Skeletal muscle tissue (tissue), 3 donors: ENCODE measurements at regions not wholly inside any gene's neighbourhood (a gene's known extent, or its start where the extent isn't known, plus 50 kb on each side); places are given as distances from the start of the nearest gene placed in this dataset.
"Not testable (repeated sequence)": the region's sequence is repeated elsewhere in the genome, so short reads cannot be mapped to it uniquely, and the experiment has no call there.

Experiments
- H3K27ac ChIP-seq: one replicate; pipeline ENCODE4 v1.7.0; 2013; ENCODE audit warnings: mild to moderate bottlenecking, low read depth, low read length, inconsistent platforms
- H3K27me3 ChIP-seq, 3 donors: one replicate each; pipeline ENCODE4 v1.7.0; 2013; ENCODE audit warnings: low read length in 3 of 3; ENCODE audit not compliant: control insufficient read depth in 3 of 3, insufficient read depth in 3 of 3
- H3K36me3 ChIP-seq, 3 donors: one replicate each; pipeline ENCODE4 v1.7.0; 2013; ENCODE audit warnings: low read length in 3 of 3; ENCODE audit not compliant: control insufficient read depth in 3 of 3, insufficient read depth in 3 of 3
- H3K4me1 ChIP-seq, 3 donors: one replicate each; pipeline ENCODE4 v1.7.0; 2013; ENCODE audit warnings: low read length in 3 of 3, mild to moderate bottlenecking in 3 of 3; ENCODE audit not compliant: control insufficient read depth in 3 of 3, insufficient read depth in 3 of 3
- H3K4me3 ChIP-seq, 3 donors: one replicate each; pipeline ENCODE4 v1.7.0; 2013; ENCODE audit warnings: low read length in 3 of 3
- H3K9ac ChIP-seq, 3 donors: one replicate each; pipeline ENCODE4 v1.7.0; 2013; ENCODE audit warnings: low read length in 3 of 3, mild to moderate bottlenecking in 3 of 3, moderate library complexity in 2 of 3, low read depth in 1 of 3
- H3K9me3 ChIP-seq, 3 donors: one replicate each; pipeline ENCODE4 v1.7.0; 2013; ENCODE audit warnings: low read length in 3 of 3; ENCODE audit not compliant: control insufficient read depth in 3 of 3
- donor health status: Osteomylitis.

GRCh38 chr13:62122434-62122833 lies 706.8 kb upstream of the PCDH20 start:
- no peak overlapping the region for H3K4me3 ChIP-seq
- H3K9me3 ChIP-seq, result no peaks in the 10 kb centered on the region
- H3K27ac ChIP-seq, result no peak overlapping the region
- no peaks in the 10 kb centered on the region for H3K36me3 ChIP-seq
- no peaks in the 10 kb centered on the region for H3K4me1 ChIP-seq
- H3K9ac ChIP-seq, result no peak overlapping the region
- H3K27me3 ChIP-seq, result no peaks in the 10 kb centered on the region

GRCh38 chr13:62119739-62120700 lies 704.4 kb upstream of the PCDH20 start:
- no peaks in the 10 kb centered on the region for H3K27me3 ChIP-seq
- H3K9me3 ChIP-seq, result no peaks in the 10 kb centered on the region
- no peak overlapping the region for H3K27ac ChIP-seq
- H3K9ac ChIP-seq, result no peak overlapping the region
- no peaks in the 10 kb centered on the region for H3K4me1 ChIP-seq
- no peak overlapping the region for H3K4me3 ChIP-seq
- H3K36me3 ChIP-seq, result no peaks in the 10 kb centered on the region

- Histone ChIP-seq H3K4me3 (no peak overlapping the region), H3K27ac (no peak overlapping the region), H3K36me3 (no peaks in the 10 kb centered on the region), H3K9me3 (no peaks in the 10 kb centered on the region), H3K4me1 (no peaks in the 10 kb centered on the region), H3K9ac (no peak overlapping the region), H3K27me3 (no peaks in the 10 kb centered on the region)
Observed at GRCh38 chr13:62115831-62116230, 700.2 kb upstream of the PCDH20 start.

- Histone ChIP-seq H3K27me3 (no peaks in the 10 kb centered on the region), H3K9me3 (no peaks in the 10 kb centered on the region), H3K27ac (no peak overlapping the region), H3K36me3 (no peaks in the 10 kb centered on the region), H3K4me3 (no peak overlapping the region), H3K9ac (no peak overlapping the region), H3K4me1 (no peaks in the 10 kb centered on the region)
Observed at GRCh38 chr13:62113179-62113578, 697.5 kb upstream of the PCDH20 start.

GRCh38 chr13:62110079-62110478 lies 694.4 kb upstream of the PCDH20 start:
- no peaks in the 10 kb centered on the region for H3K36me3 ChIP-seq
- H3K27me3 ChIP-seq, result no peaks in the 10 kb centered on the region
- no peaks in the 10 kb centered on the region for H3K4me1 ChIP-seq
- H3K9ac ChIP-seq, result no peak overlapping the region
- H3K9me3 ChIP-seq, result no peaks in the 10 kb centered on the region
- H3K4me3 ChIP-seq, result no peak overlapping the region
- H3K27ac ChIP-seq, result no peak overlapping the region

GRCh38 chr13:62104136-62104535 lies 688.5 kb upstream of the PCDH20 start:
- H3K9ac ChIP-seq, H3K27ac ChIP-seq, H3K36me3 ChIP-seq, H3K9me3 ChIP-seq, H3K4me1 ChIP-seq, H3K27me3 ChIP-seq, H3K4me3 ChIP-seq: not testable (repeated sequence)

GRCh38 chr13:62096652-62097051 lies 681.0 kb upstream of the PCDH20 start:
- H3K4me1 ChIP-seq, result no peaks in the 10 kb centered on the region
- no peaks in the 10 kb centered on the region for H3K36me3 ChIP-seq
- no peaks in the 10 kb centered on the region for H3K27me3 ChIP-seq
- H3K9me3 ChIP-seq, result peaks cover 0 to 2% (median 0%) of the 10 kb centered on the region in 3 donors
- no peak overlapping the region for H3K4me3 ChIP-seq
- no peak overlapping the region for H3K9ac ChIP-seq
- no peak overlapping the region for H3K27ac ChIP-seq

- Histone ChIP-seq H3K36me3 (no peaks in the 10 kb centered on the region), H3K4me1 (no peaks in the 10 kb centered on the region), H3K9ac (no peak overlapping the region), H3K4me3 (no peak overlapping the region), H3K9me3 (no peaks in the 10 kb centered on the region), H3K27ac (no peak overlapping the region), H3K27me3 (no peaks in the 10 kb centered on the region)
Observed at GRCh38 chr13:62094932-62095331, 679.3 kb upstream of the PCDH20 start.

- Histone ChIP-seq H3K27me3 (no peaks in the 10 kb centered on the region), H3K27ac (no peak overlapping the region), H3K36me3 (no peaks in the 10 kb centered on the region), H3K9ac (no peak overlapping the region), H3K4me3 (no peak overlapping the region), H3K9me3 (no peaks in the 10 kb centered on the region), H3K4me1 (no peaks in the 10 kb centered on the region)
Observed at GRCh38 chr13:62093984-62094780, 678.5 kb upstream of the PCDH20 start.

GRCh38 chr13:62092949-62093348 lies 677.3 kb upstream of the PCDH20 start:
- no peaks in the 10 kb centered on the region for H3K9me3 ChIP-seq
- H3K4me1 ChIP-seq, result no peaks in the 10 kb centered on the region
- H3K27ac ChIP-seq, result no peak overlapping the region
- H3K36me3 ChIP-seq, result no peaks in the 10 kb centered on the region
- no peak overlapping the region for H3K4me3 ChIP-seq
- H3K9ac ChIP-seq, result no peak overlapping the region
- no peaks in the 10 kb centered on the region for H3K27me3 ChIP-seq
